Aorta (tissue), 5 donors: ENCODE measurements at regions not wholly inside any gene's neighbourhood (a gene's known extent, or its start where the extent isn't known, plus 50 kb on each side); places are given as distances from the start of the nearest gene placed in this dataset.

Source experiments
- ATAC-seq: fragments of 200-7000 bp; cut with Tn5 transposase; one replicate; pipeline ENCODE4 v1.9.1; 2022; ENCODE audit warnings: moderate library complexity; ENCODE audit not compliant: low FRiP score
- DNase-seq, 2 donors: peaks; one replicate each; pipeline ENCODE4 v3.0.0-alpha.2; 2020
- H3K27ac ChIP-seq, 2 donors: one replicate each; pipeline ENCODE4 v1.5.1; 2013; ENCODE audit warnings: low read length in 2 of 2, mild to moderate bottlenecking in 2 of 2, moderate library complexity in 2 of 2, control low read depth in 1 of 2, inconsistent platforms in 1 of 2, low read depth in 1 of 2
- H3K27me3 ChIP-seq, 2 donors: one replicate each; pipeline ENCODE4 v1.6.1; 2013; ENCODE audit warnings: control low read depth in 1 of 2, low read length in 1 of 2, mild to moderate bottlenecking in 1 of 2, moderate library complexity in 1 of 2; ENCODE audit not compliant: insufficient read depth in 2 of 2, control insufficient read depth in 1 of 2
- H3K36me3 ChIP-seq, 2 donors: one replicate each; pipeline ENCODE4 v1.6.1; 2013; ENCODE audit warnings: control low read depth in 1 of 2, low read length in 1 of 2, mild to moderate bottlenecking in 1 of 2; ENCODE audit not compliant: insufficient read depth in 2 of 2, control insufficient read depth in 1 of 2
- H3K4me1 ChIP-seq, 2 donors: one replicate each; pipeline ENCODE4 v1.6.1; 2013; ENCODE audit warnings: low read length in 2 of 2, control low read depth in 1 of 2, mild to moderate bottlenecking in 1 of 2, moderate library complexity in 1 of 2; ENCODE audit not compliant: insufficient read depth in 2 of 2, control insufficient read depth in 1 of 2
- H3K4me3 ChIP-seq, 2 donors: one replicate each; pipeline ENCODE4 v1.5.1; 2013; ENCODE audit warnings: low read length in 2 of 2, control low read depth in 1 of 2, mild to moderate bottlenecking in 1 of 2
- H3K9me3 ChIP-seq: one replicate; pipeline ENCODE4 v1.6.1; 2013; ENCODE audit warnings: mild to moderate bottlenecking, low read length; ENCODE audit not compliant: control insufficient read depth
- whole genome bisulfite sequencing, 2 donors: extraction: QIAGEN DNeasy Blood & Tissue Kit; methylation state at CpG; one replicate each; pipeline ENCODE4 v1.1.7; 2013; 5-methylcytosine and 5-hydroxymethylcytosine counted together
- intact Hi-C, 2 donors: fragments of 100-400 bp; cut with DNase I; formaldehyde crosslinking; loops; one replicate each; pipeline versions ENCODE4 v1.14.2 to v1.15.0; 2022
- donor health status: healthy with polysubstance abuse.
- donor health status: Bipolar disorder and iron deficiency.
- donor health status: DM: no; HTN: no; CAD: no.
- donor health status: DM: no; HTN: no; CAD: no.
- donor health status: DM: yes; HTN: yes; CAD: no.

- DNase-seq (no peak), ATAC-seq (no peak)
- intact Hi-C loops: no loop called here
- Histone ChIP-seq H3K27me3 (no peaks in the 10 kb centered on the region), H3K36me3 (no peaks in the 10 kb centered on the region), H3K9me3 (no peaks in the 10 kb centered on the region), H3K27ac (no peak overlapping the region), H3K4me1 (no peaks in the 10 kb centered on the region), H3K4me3 (no peak overlapping the region)
- WGBS, 2 donors: 87% methylated on average over 3 of the region's 3 CpGs
These were observed 154.8 kb downstream of the BACH1 start for GRCh38 chr21:29453511-29453910.

- Histone ChIP-seq H3K27ac (no peak overlapping the region), H3K36me3 (no peaks in the 10 kb centered on the region), H3K4me1 (no peaks in the 10 kb centered on the region), H3K9me3 (no peaks in the 10 kb centered on the region), H3K27me3 (no peaks in the 10 kb centered on the region), H3K4me3 (no peak overlapping the region)
- 54 to 56% methylated on average over 1 of the region's 1 CpG for WGBS, 2 donors
- no peak for ATAC-seq
- DNase-seq: no peak
- intact Hi-C loops: no loop called here
These were observed 155.5 kb downstream of the BACH1 start for GRCh38 chr21:29454179-29454578.

- Histone ChIP-seq H3K36me3 (no peaks in the 10 kb centered on the region), H3K9me3 (no peaks in the 10 kb centered on the region), H3K27ac (no peak overlapping the region), H3K4me1 (no peaks in the 10 kb centered on the region), H3K27me3 (no peaks in the 10 kb centered on the region), H3K4me3 (no peak overlapping the region)
- 97 to 100% methylated on average over 1 of the region's 1 CpG for WGBS, 2 donors
- ATAC-seq (no peak), DNase-seq (no peak)
- intact Hi-C loops: no loop called here
These were observed 163.8 kb downstream of the BACH1 start for GRCh38 chr21:29462479-29462878.

- no peak overlapping the region for H3K27ac ChIP-seq
- H3K36me3 ChIP-seq: no peaks in the 10 kb centered on the region
- intact Hi-C loops: no loop called here
- H3K9me3 ChIP-seq: no peaks in the 10 kb centered on the region
- no peaks in the 10 kb centered on the region for H3K27me3 ChIP-seq
- DNase-seq (no peak), ATAC-seq (no peak)
- H3K4me3 ChIP-seq: no peak overlapping the region
- no peaks in the 10 kb centered on the region for H3K4me1 ChIP-seq
- 90 to 92% methylated on average over 2 of the region's 2 CpGs for WGBS, 2 donors
These were observed 166.8 kb downstream of the BACH1 start for GRCh38 chr21:29465546-29465945.

GRCh38 chr21:29466532-29466931 is 167.8 kb downstream of the BACH1 start:
- H3K27ac ChIP-seq: no peak overlapping the region
- no peaks in the 10 kb centered on the region for H3K4me1 ChIP-seq
- H3K9me3 ChIP-seq: no peaks in the 10 kb centered on the region
- ATAC-seq (no peak), DNase-seq (no peak)
- H3K27me3 ChIP-seq: no peaks in the 10 kb centered on the region
- no peaks in the 10 kb centered on the region for H3K36me3 ChIP-seq
- H3K4me3 ChIP-seq: no peak overlapping the region
- intact Hi-C loops: no loop called here
- 85 to 91% methylated on average over 2 of the region's 2 CpGs for WGBS, 2 donors

GRCh38 chr21:29470397-29470796 is 171.7 kb downstream of the BACH1 start:
- H3K9me3 ChIP-seq: peaks cover 2% of the 10 kb centered on the region
- H3K27me3 ChIP-seq: no peaks in the 10 kb centered on the region
- no peak overlapping the region for H3K4me3 ChIP-seq
- ATAC-seq (no peak), DNase-seq (no peak)
- intact Hi-C loops: loop anchor here in 1 of 2 donors (10.0 kb wide), 1 partner anchor 384 kb away; no protein-coding TSS in a partner anchor
- no peaks in the 10 kb centered on the region for H3K36me3 ChIP-seq
- H3K4me1 ChIP-seq: no peaks in the 10 kb centered on the region
- no peak overlapping the region for H3K27ac ChIP-seq
- 88 to 92% methylated on average over 2 of the region's 2 CpGs for WGBS, 2 donors

GRCh38 chr21:29473808-29474207 is 175.1 kb downstream of the BACH1 start:
- Histone ChIP-seq H3K9me3 (peaks cover 2% of the 10 kb centered on the region), H3K27ac (no peak overlapping the region), H3K4me1 (no peaks in the 10 kb centered on the region), H3K27me3 (no peaks in the 10 kb centered on the region), H3K36me3 (no peaks in the 10 kb centered on the region), H3K4me3 (no peak overlapping the region)
- DNase-seq (no peak), ATAC-seq (no peak)
- intact Hi-C loops: loop anchor here in 1 of 2 donors (10.0 kb wide), 1 partner anchor 381 kb away; no protein-coding TSS in a partner anchor
- 93 to 94% methylated on average over 2 of the region's 2 CpGs for WGBS, 2 donors

GRCh38 chr21:29475329-29475728 is 176.6 kb downstream of the BACH1 start:
- Histone ChIP-seq H3K4me1 (no peaks in the 10 kb centered on the region), H3K27me3 (no peaks in the 10 kb centered on the region), H3K36me3 (no peaks in the 10 kb centered on the region), H3K27ac (no peak overlapping the region), H3K9me3 (peaks cover 2% of the 10 kb centered on the region), H3K4me3 (no peak overlapping the region)
- WGBS, 2 donors: 97 to 100% methylated on average over 2 of the region's 2 CpGs
- no peak for ATAC-seq
- no peak for DNase-seq
- intact Hi-C loops: loop anchor here in 1 of 2 donors (10.0 kb wide), 1 partner anchor 379 kb away; no protein-coding TSS in a partner anchor

GRCh38 chr21:29477347-29477746 is 178.6 kb downstream of the BACH1 start:
- H3K4me1 ChIP-seq: no peaks in the 10 kb centered on the region
- no peaks in the 10 kb centered on the region for H3K27me3 ChIP-seq
- H3K27ac ChIP-seq: no peak overlapping the region
- no peaks in the 10 kb centered on the region for H3K36me3 ChIP-seq
- DNase-seq: no peak
- intact Hi-C loops: loop anchor here (2.0 to 10.0 kb wide), 2 partner anchors 371 to 377 kb away; no protein-coding TSS in a partner anchor
- H3K4me3 ChIP-seq: no peak overlapping the region
- ATAC-seq: no peak
- H3K9me3 ChIP-seq: peaks cover 2% of the 10 kb centered on the region
- 92 to 95% methylated on average over 5 of the region's 5 CpGs for WGBS, 2 donors
